Activated T-cell treated with anti-CD3 and anti-CD28 coated beads, Interleukin-2, amount 50 U/mL, for 4 hours (primary cell): ENCODE measurements at regions not wholly inside any gene's neighbourhood (a gene's known extent, or its start where the extent isn't known, plus 50 kb on each side); places are given as distances from the start of the nearest gene placed in this dataset.
"Not testable (repeated sequence)": the region's sequence is repeated elsewhere in the genome, so short reads cannot be mapped to it uniquely, and the experiment has no call there.

Experiments
- ATAC-seq, 2 donors: fragments of 200-7000 bp; cut with Tn5 transposase; one replicate each; pipeline ENCODE4 v1.10.0; 2021
- DNase-seq: peaks from one replicate; pipeline ENCODE4 v3.0.0-alpha.2; 2020
- H3K27me3 Mint-ChIP-seq: one replicate; pipeline ENCODE4 v1.8.0; 2021; ENCODE audit warnings: low read depth, mixed read lengths
- H3K36me3 Mint-ChIP-seq: one replicate; pipeline ENCODE4 v1.8.0; 2022; ENCODE audit warnings: mixed read lengths; ENCODE audit not compliant: insufficient read depth
- H3K4me1 Mint-ChIP-seq: one replicate; pipeline ENCODE4 v1.8.0; 2021; ENCODE audit warnings: low read depth, mixed read lengths
- H3K4me3 Mint-ChIP-seq: one replicate; pipeline ENCODE4 v1.8.0; 2021; ENCODE audit warnings: mild to moderate bottlenecking, moderate library complexity, mixed read lengths
- H3K9me3 Mint-ChIP-seq: one replicate; pipeline ENCODE4 v1.8.0; 2021; ENCODE audit warnings: mixed read lengths

DNA sequence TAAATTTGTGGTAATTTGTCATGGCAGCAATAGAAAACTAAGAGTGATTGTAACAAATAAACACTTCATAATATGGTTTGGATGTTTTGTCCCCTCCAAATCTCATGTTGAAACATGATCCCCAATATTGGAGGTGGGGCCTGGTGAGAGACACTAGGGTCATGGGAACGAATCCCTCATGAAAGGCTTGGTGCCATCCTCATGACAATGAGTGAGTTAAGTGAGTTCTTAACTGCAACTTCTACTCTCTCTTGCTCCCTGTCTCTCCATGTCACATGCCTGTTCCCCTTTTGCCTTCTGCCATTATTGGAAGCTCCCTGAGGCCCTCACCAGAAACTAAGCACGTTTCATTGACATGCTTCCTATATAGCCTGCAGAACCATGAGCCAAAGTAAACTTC is 1233.2 kb downstream of the OLFM4 start:
- no peaks in the 10 kb centered on the region for H3K27me3 Mint-ChIP-seq
- H3K4me1 Mint-ChIP-seq = no peaks in the 10 kb centered on the region

DNA sequence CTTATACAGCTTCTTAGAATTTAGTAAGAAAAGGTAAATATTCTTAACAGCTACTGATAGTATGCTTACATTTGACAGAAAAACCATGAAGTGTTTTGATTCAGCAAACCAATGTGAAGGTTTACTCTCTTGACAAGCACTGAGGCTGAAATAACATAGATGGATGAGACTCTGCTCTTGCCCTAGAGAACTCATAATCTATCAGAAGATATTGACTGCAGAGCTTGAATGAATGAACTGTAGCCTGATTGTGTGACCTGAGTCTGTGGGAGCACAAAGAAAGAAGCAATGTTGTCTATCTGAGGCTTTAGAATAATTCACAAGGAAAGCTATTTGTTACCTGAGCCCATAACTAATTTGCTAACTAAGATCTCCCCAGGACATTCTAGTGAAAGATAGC is 1235.3 kb downstream of the OLFM4 start:
- H3K9me3 Mint-ChIP-seq = peaks cover 19% of the 10 kb centered on the region

More for the DNA sequence above, 1233.2 kb downstream of the OLFM4 start:
- no peak for ATAC-seq
- Mint-ChIP-seq H3K4me3 (no peak overlapping the region), H3K36me3 (no peaks in the 10 kb centered on the region), H3K9me3 (peaks cover 17% of the 10 kb centered on the region)
- no peak for DNase-seq

DNA sequence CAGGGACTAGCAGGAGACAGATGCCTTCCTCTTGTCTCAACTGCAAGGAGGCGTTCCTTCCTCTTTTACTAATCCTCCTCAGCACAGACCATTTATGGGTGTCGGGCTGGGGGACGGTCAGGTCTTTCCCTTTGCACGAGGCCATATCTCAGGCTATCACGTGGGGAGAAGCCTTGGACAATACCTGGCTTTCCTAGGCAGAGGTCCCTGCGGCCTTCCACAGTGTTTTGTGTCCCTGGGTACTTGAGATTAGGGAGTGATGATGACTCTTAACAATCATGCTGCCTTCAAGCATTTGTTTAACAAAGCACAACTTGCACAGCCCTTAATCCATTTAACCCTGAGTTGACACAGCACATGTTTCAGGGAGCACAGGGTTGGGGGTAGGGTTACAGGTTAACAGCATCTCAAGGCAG is 1238.6 kb downstream of the OLFM4 start:
- not testable (repeated sequence) for H3K4me3 Mint-ChIP-seq, ATAC-seq, H3K36me3 Mint-ChIP-seq, DNase-seq, H3K4me1 Mint-ChIP-seq, H3K27me3 Mint-ChIP-seq
- peaks cover 19% of the 10 kb centered on the region for H3K9me3 Mint-ChIP-seq

More for the DNA sequence above, 1235.3 kb downstream of the OLFM4 start:
- ATAC-seq = no peak
- DNase-seq = no peak
- no peaks in the 10 kb centered on the region for H3K36me3 Mint-ChIP-seq
- H3K4me1 Mint-ChIP-seq = no peaks in the 10 kb centered on the region
- H3K4me3 Mint-ChIP-seq = no peak overlapping the region
- no peaks in the 10 kb centered on the region for H3K27me3 Mint-ChIP-seq

DNA sequence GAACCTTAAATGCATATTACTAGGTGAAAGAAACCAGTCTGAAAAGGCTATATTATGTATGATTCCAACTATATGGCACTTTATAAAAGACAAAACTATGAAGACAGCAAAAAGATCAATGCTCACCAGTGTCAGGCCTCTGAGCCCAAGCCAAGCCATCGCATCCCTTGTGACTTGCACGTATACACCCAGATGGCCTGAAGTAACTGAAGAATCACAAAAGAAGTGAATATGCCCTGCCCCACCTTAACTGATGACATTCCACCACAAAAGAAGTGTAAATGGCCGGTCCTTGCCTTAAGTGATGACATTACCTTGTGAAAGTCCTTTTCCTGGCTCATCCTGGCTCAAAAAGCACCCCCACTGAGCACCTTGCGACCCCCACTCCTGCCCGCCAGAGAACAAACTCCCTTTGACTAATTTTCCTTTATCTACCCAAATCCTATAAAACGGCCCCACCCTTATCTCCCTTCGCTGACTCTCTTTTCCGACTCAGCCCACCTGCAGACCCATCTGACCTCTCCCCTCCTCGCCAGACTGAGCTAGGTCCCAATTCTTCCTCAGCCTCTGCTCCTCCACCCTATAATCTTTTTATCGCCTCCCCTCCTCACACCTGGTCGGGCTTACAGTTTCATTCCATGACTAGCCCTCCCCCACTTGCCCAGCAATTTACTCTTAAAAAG is 1239.5 kb downstream of the OLFM4 start:
- ATAC-seq, H3K27me3 Mint-ChIP-seq, H3K4me3 Mint-ChIP-seq, DNase-seq, H3K4me1 Mint-ChIP-seq, H3K36me3 Mint-ChIP-seq: not testable (repeated sequence)
- H3K9me3 Mint-ChIP-seq = peaks cover 15% of the 10 kb centered on the region

DNA sequence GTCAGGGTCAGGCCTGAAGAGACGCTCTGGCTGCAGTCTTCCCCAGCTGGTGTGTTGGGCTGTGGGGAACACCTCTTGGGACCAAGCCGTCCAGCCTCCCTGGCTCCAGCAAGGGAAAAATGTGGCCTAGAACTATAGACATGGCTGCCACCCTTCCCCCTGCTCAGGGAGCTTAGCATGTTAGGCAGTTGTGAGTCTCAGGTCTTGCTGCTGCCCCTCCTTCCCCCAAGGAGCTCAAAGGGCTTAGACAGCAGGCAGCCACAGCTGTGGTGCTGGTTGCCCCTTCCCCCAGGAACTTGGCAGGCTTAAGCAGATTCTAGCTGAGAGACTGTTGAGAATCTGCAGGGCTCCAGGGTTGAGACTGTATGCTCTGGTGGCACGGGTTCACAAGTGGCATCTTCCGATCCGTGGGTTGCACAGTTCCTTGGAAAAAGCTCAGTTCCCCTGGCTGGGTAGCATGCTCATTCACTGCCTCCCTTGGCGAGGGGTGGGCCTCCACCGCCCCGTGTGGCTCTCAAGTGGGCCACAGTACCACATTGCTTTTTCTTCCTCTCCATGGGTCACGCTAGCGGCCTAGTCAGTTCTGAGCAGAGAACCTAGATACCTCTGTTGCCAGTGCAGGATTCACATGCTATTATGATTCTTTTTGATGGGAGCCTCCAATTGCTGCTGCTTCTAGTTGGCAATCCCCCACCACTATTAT is 1258.6 kb downstream of the OLFM4 start:
- no peak for DNase-seq
- Mint-ChIP-seq H3K4me3 (no peak overlapping the region), H3K9me3 (peaks cover 27% of the 10 kb centered on the region), H3K4me1 (no peaks in the 10 kb centered on the region), H3K36me3 (no peaks in the 10 kb centered on the region), H3K27me3 (no peaks in the 10 kb centered on the region)
- no peak for ATAC-seq

DNA sequence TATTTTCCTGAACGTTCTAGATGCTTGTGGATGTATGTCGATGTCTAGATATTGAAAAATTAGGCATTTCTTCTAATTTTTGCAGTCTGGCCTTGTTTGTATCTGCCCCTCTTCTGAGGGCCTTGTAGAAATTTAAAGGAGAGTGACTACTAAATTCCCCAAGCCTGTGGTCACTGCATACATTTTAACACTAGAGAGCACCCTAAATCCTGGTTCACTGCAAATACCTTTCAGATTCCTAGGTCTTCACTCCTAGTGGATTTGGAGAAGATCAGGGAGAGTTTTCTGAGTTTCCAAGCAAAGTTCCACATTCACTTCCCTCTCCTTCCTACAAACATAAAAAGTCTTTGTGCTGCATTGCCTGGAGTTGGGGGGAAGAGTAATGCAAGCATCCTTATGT is 1272.5 kb downstream of the OLFM4 start:
- H3K4me3 Mint-ChIP-seq = no peak overlapping the region
- ATAC-seq = no peak

DNA sequence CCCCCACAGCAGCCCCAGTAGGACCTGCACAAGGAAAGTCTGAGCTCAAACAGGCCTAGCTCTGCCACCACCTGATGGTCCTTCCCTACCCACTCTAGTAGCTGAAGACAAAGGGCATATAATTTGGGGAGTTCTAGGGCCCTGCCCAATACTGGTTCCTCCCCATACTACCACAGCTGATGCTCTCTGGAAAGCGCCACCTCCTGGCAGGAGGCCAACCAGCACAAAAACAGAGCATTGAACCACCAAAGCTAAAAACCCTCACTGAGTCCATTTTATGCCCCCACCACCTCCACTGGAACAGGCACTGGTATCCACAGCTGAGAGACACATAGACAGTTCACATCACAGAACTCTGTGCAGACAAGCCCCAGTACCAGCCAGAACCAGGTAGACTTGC is 1276.8 kb downstream of the OLFM4 start:
- no peak overlapping the region for H3K4me3 Mint-ChIP-seq

More for the DNA sequence above, 1272.5 kb downstream of the OLFM4 start:
- H3K36me3 Mint-ChIP-seq = no peaks in the 10 kb centered on the region
- peaks cover 47% of the 10 kb centered on the region for H3K9me3 Mint-ChIP-seq
- no peaks in the 10 kb centered on the region for H3K4me1 Mint-ChIP-seq
- no peak for DNase-seq
- H3K27me3 Mint-ChIP-seq = no peaks in the 10 kb centered on the region

DNA sequence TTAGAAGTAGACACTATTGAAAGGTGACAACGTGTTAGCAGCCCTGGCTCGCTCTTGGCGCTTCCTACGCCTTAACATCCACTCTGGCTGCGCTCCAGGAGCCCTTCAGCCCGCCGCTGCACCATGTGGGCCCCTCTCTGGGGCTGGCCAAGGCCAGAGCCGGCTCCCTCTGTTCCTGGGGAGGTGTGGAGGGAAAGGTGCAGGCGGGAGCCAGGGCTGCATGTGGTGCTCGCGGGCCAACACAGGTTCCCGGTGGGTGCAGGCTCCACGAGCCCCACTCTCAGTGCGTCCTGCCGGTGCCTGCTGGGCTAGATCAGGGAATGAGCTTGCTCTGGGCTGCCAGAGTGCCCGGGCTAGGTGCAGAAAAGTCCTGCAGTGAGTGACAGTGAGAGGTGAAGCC is 1284.3 kb downstream of the OLFM4 start:
- Mint-ChIP-seq H3K9me3 (peaks cover 25% of the 10 kb centered on the region), H3K27me3 (no peaks in the 10 kb centered on the region), H3K36me3 (no peaks in the 10 kb centered on the region), H3K4me3 (no peak overlapping the region), H3K4me1 (no peaks in the 10 kb centered on the region)
- no peak for DNase-seq
- no peak for ATAC-seq

More for the DNA sequence above, 1276.8 kb downstream of the OLFM4 start:
- Mint-ChIP-seq H3K27me3 (no peaks in the 10 kb centered on the region), H3K36me3 (no peaks in the 10 kb centered on the region), H3K4me1 (no peaks in the 10 kb centered on the region), H3K9me3 (peaks cover 20% of the 10 kb centered on the region)
- ATAC-seq (no peak), DNase-seq (no peak)

DNA sequence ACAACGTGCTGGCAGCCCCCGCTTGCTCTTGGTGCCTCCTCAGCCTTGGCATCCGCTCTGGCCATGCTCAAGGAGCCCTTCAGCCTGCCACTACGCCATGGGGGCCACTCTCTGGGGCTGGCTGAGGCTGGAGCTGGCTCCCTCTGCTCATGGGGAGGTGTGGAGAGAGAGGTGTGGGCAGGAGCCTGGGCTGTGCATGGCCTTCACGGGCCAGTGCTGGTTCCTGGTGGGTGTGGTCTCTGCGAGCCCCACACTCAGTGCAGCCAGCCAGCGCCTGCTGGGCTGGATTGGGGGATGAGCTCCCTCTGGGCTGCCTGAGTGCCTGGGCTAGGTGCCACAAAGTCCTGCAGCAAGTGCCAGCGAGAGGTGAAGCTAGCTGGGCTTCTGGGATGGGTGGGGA is 1289.1 kb downstream of the OLFM4 start:
- ATAC-seq (no peak), DNase-seq (no peak)
- no peak overlapping the region for H3K4me3 Mint-ChIP-seq
- peaks cover 18% of the 10 kb centered on the region for H3K9me3 Mint-ChIP-seq
- no peaks in the 10 kb centered on the region for H3K4me1 Mint-ChIP-seq
- H3K27me3 Mint-ChIP-seq = no peaks in the 10 kb centered on the region
- no peaks in the 10 kb centered on the region for H3K36me3 Mint-ChIP-seq

DNA sequence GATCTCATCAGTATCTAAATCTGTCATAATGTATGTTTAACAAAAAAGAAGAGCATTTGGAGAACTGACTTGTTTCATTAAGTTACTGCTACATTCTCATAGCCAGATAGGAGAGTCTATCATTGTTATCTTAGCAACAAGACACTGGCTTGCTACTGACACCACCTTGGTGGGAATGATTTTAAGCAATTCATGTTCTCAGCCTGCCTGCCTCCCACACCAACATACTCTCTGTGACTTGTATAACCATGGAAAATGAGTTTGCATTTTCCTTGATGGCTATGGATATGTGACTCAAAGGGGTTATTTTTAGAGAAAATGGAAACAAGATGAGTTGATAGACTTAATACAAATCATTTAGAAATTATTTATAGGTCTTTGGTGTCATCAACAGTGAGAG is 1308.9 kb downstream of the OLFM4 start:
- H3K4me1 Mint-ChIP-seq = no peaks in the 10 kb centered on the region
- H3K36me3 Mint-ChIP-seq = no peaks in the 10 kb centered on the region
- ATAC-seq = no peak
- peaks cover 18% of the 10 kb centered on the region for H3K9me3 Mint-ChIP-seq
- H3K27me3 Mint-ChIP-seq = no peaks in the 10 kb centered on the region
- no peak for DNase-seq
- H3K4me3 Mint-ChIP-seq = no peak overlapping the region

DNA sequence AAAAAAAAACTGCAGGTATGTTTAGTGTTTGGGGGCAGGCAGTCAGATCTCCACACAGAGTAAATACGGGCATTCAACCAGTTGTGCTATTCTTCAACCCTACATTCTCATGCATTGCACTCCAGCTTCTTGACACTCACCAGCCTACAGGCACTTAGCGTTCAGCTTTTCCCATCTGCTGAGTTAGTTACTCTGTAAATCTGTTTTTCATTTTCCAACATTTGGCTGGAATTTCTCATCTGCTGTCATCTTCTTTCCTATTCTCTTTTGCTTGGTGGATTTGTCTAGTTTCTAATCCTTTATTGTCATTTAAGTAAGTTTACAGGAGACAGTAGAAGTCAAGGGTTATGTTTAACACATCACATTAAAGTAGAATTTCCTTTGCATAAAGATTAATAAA is 1318.9 kb downstream of the OLFM4 start:
- H3K36me3 Mint-ChIP-seq = no peaks in the 10 kb centered on the region
- no peak for DNase-seq
- H3K4me3 Mint-ChIP-seq = no peak overlapping the region
- H3K27me3 Mint-ChIP-seq = no peaks in the 10 kb centered on the region
- no peaks in the 10 kb centered on the region for H3K4me1 Mint-ChIP-seq
- peaks cover 5% of the 10 kb centered on the region for H3K9me3 Mint-ChIP-seq
- no peak for ATAC-seq

DNA sequence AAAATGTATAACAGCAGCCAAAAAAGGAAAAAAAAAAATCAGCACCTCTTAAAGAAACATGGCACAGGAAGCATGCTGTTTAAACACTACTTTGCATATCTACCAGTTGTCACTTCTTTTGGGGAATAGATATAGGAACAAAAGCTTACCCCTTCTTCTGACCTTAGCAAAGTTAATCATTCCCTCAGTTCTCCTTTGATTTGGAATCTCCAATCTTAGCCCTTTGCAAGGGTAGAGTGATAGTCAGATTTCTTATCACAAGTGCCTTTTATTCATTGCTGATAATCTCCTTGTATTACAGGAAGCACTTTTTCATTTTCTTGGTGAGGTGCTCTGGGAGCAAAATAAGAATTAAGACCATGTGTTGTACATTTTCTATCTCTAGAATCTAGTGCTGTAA is 1327.6 kb downstream of the OLFM4 start:
- H3K36me3 Mint-ChIP-seq = no peaks in the 10 kb centered on the region
- DNase-seq (no peak), ATAC-seq (no peak)
- no peak overlapping the region for H3K4me3 Mint-ChIP-seq
- H3K9me3 Mint-ChIP-seq = no peaks in the 10 kb centered on the region
- H3K27me3 Mint-ChIP-seq = no peaks in the 10 kb centered on the region
- H3K4me1 Mint-ChIP-seq = no peaks in the 10 kb centered on the region

DNA sequence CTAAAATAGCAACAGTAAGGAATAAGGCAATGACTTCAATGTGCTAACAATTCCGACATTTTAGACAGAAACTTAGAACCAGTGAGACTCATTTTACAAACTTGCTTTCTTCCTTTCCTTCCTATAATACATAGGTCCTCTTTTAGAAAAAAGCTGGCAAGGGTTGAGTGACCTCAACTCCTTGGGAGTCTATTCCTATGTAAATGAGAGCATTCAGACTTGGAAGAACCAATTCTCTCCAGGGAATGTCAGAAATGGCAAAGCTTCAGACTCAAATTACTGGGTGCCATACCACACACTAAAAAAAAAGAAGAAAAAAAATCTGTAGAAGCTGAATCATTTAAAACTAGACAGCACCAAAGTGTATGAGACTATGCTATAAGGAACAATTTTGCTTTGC is 1328.2 kb downstream of the OLFM4 start:
- H3K9me3 Mint-ChIP-seq = no peaks in the 10 kb centered on the region
- no peak overlapping the region for H3K4me3 Mint-ChIP-seq
- no peaks in the 10 kb centered on the region for H3K4me1 Mint-ChIP-seq
- no peak for DNase-seq
- no peaks in the 10 kb centered on the region for H3K36me3 Mint-ChIP-seq
- no peak for ATAC-seq
- no peaks in the 10 kb centered on the region for H3K27me3 Mint-ChIP-seq

DNA sequence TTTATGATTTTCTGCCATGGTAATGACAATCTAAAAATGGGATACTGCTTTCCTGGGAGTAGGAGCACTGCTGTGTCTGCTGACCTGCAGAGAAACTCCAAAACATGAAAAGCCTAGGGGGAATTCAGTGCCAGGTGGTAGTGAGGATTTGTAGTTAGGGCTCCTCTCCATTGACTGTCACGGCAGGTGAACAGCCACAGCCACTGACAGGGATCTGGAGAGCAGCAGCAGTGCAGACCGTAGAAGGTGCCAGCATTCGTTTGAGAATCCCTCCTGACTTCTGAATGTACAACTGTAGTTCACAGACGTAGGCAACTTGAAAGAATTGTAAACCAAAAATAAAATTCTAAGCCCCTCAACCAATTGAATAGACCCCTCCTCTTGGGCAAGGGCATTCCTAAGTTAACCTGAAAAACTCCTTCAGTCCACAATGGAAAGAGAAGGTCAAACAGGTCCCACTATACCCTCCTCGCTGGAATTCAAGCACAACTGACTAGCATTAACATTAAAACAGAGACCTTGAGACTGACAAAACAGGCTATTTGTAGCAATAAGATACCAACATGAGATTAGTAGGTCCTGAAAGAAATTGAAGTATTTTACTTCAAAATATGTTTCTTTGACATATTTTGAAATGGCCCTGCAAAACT is 1328.8 kb downstream of the OLFM4 start:
- DNase-seq (no peak), ATAC-seq (no peak)
- H3K27me3 Mint-ChIP-seq = no peaks in the 10 kb centered on the region
- H3K9me3 Mint-ChIP-seq = no peaks in the 10 kb centered on the region
- H3K4me1 Mint-ChIP-seq = no peaks in the 10 kb centered on the region
- no peaks in the 10 kb centered on the region for H3K36me3 Mint-ChIP-seq
- H3K4me3 Mint-ChIP-seq = no peak overlapping the region

DNA sequence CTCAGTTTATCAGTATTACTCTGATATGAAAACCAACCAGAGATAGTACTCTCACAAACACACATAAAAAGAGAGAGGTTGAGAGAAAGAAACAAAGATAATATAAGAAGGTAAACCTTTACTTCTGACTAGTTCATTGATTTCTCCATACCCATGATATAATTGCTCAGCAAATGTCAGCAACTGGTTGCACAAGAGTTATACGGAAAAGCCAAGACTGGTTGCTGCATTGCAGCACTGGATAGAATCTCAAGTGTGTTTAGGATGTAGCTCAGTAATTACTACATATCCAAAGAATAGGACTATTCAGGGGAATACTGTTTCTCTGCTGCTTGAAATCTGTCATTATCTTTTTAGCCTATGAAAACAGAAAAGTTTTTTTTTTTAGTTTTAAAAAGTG is 1332.8 kb downstream of the OLFM4 start:
- H3K36me3 Mint-ChIP-seq = no peaks in the 10 kb centered on the region
- DNase-seq (no peak), ATAC-seq (no peak)
- H3K9me3 Mint-ChIP-seq = no peaks in the 10 kb centered on the region
- no peak overlapping the region for H3K4me3 Mint-ChIP-seq
- H3K4me1 Mint-ChIP-seq = no peaks in the 10 kb centered on the region
- H3K27me3 Mint-ChIP-seq = no peaks in the 10 kb centered on the region
